Progenitor cell of endocrine pancreas (in vitro differentiated cells): ENCODE measurements at regions not wholly inside any gene's neighbourhood (a gene's known extent, or its start where the extent isn't known, plus 50 kb on each side); places are given as distances from the start of the nearest gene placed in this dataset.
"Not testable (repeated sequence)": the region's sequence is repeated elsewhere in the genome, so short reads cannot be mapped to it uniquely, and the experiment has no call there.

Experiments
- DNase-seq: peaks from one replicate; pipeline ENCODE4 v3.0.0; 2021; ENCODE audit warnings: low spot score; ENCODE audit not compliant: unreplicated experiment
- H3K27ac Mint-ChIP-seq: 2 replicates; pipeline ENCODE4 v1.8.0; 2021; ENCODE audit warnings: mild to moderate bottlenecking, moderate library complexity, mixed read lengths
- H3K27me3 Mint-ChIP-seq: 2 replicates; pipeline ENCODE4 v1.8.0; 2021; ENCODE audit warnings: mixed read lengths
- H3K36me3 Mint-ChIP-seq: 2 replicates; pipeline ENCODE4 v1.8.0; 2022; ENCODE audit warnings: mixed read lengths; ENCODE audit not compliant: insufficient read depth
- H3K4me1 Mint-ChIP-seq: 2 replicates; pipeline ENCODE4 v1.8.0; 2021; ENCODE audit warnings: low read depth, mixed read lengths
- H3K4me3 Mint-ChIP-seq: 2 replicates; pipeline ENCODE4 v1.8.0; 2021; ENCODE audit warnings: low read depth, mild to moderate bottlenecking, moderate library complexity, mixed read lengths
- H3K9me3 Mint-ChIP-seq: 2 replicates; pipeline ENCODE4 v1.8.0; 2021; ENCODE audit warnings: low read depth, mixed read lengths
- CTCF ChIP-seq: fragments of 200-600 bp; sonication (generic); IDR thresholded peaks from one replicate; pipeline ENCODE4 v1.5.0; 2021; ENCODE audit warnings: antibody characterized with exemption, mild to moderate bottlenecking; ENCODE audit not compliant: unreplicated experiment

DNA sequence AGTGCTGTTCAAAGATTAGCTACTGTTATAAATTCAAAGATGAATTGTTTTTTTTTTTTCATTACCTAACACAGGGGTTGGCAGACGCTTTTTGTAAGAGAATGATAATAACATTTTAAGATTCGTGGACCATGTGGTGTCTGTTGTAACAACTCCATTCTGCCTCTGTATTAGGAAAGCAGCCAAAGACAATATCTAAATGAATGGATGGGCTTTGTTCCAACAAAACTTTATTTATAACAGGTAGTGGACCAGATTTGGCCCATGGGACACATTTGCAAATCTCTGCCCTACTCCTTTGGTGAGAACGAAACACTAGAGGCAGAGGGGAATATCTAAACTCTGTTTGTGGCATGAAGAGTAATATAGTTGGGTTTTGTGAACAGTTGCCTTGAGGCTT lies 83.6 kb upstream of the BLID start:
- H3K4me1 Mint-ChIP-seq, result peaks cover 6% of the 10 kb centered on the region
- H3K36me3 Mint-ChIP-seq, result no peaks in the 10 kb centered on the region
- no peaks in the 10 kb centered on the region for H3K9me3 Mint-ChIP-seq
- H3K27ac Mint-ChIP-seq, result no peak overlapping the region
- H3K27me3 Mint-ChIP-seq, result peaks cover 19% of the 10 kb centered on the region
- no peak overlapping the region for H3K4me3 Mint-ChIP-seq
- no peak for DNase-seq
- no peak for TF ChIP-seq CTCF

DNA sequence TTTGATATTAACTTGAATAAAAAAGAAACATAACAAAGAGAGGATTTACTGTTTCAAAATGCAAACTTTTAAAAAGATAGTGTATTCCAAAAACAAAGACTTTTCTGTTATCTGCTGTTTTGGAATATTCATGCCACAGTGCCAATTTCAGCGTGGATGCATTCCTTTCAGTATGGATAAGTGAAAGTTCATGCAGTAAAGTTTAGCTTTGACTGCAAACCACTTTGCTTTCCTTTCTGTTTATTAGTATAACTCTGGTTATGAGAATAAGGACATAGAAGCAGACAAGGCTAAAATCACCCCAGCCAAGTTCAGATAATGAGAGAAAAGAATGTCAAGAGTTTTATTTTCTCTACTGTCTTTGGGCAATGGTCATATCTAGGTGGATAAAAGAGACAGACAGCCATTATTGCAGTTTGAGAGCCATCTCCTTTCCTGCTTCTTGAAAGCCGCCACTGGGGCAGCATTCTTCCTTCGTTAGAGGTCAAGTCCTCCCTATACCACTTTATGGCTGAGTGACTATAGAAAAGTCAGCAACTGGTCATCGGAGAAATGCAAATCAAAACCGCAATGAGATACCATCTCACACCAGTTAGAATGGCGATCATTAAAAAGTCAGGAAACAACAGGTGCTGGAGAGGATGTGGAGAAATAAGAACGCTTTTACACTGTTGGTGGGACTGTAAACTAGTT lies 82.4 kb upstream of the BLID start:
- no peak for DNase-seq
- Mint-ChIP-seq H3K4me1 (peaks cover 6% of the 10 kb centered on the region), H3K27ac (no peak overlapping the region), H3K4me3 (no peak overlapping the region), H3K27me3 (peaks cover 10% of the 10 kb centered on the region), H3K36me3 (no peaks in the 10 kb centered on the region), H3K9me3 (no peaks in the 10 kb centered on the region)
- no peak for TF ChIP-seq CTCF

GRCh38 chr11:122197066-122197987 lies 81.3 kb upstream of the BLID start:
- Mint-ChIP-seq H3K27ac (no peak overlapping the region), H3K4me1 (peaks cover under 1% of the 10 kb centered on the region), H3K36me3 (no peaks in the 10 kb centered on the region), H3K9me3 (no peaks in the 10 kb centered on the region), H3K4me3 (no peak overlapping the region), H3K27me3 (peaks cover under 1% of the 10 kb centered on the region)
- no peak for TF ChIP-seq CTCF
- no peak for DNase-seq

DNA sequence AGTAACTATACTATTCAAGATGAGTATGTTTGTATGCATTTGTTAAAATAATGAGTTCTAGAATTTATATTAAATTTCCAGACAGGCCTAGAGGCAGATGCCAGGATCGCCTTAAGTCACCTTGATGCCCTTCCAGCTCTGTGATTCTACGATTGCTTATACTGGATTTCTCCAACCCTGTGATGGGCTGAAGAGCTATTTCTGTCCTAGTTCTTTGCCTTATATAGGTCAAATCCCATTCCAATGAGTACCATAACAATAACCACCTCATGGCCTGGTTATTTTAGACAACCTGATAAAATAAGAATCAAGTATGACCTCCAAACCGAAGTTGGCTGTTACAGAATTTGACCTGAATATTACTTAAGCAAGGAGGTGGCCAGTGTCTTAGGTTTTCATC lies 79.8 kb upstream of the BLID start:
- H3K27ac Mint-ChIP-seq, result no peak overlapping the region
- H3K27me3 Mint-ChIP-seq, result no peaks in the 10 kb centered on the region
- H3K36me3 Mint-ChIP-seq, result no peaks in the 10 kb centered on the region
- no peak for TF ChIP-seq CTCF
- no peak overlapping the region for H3K4me3 Mint-ChIP-seq
- no peak for DNase-seq
- H3K9me3 Mint-ChIP-seq, result no peaks in the 10 kb centered on the region
- no peaks in the 10 kb centered on the region for H3K4me1 Mint-ChIP-seq

DNA sequence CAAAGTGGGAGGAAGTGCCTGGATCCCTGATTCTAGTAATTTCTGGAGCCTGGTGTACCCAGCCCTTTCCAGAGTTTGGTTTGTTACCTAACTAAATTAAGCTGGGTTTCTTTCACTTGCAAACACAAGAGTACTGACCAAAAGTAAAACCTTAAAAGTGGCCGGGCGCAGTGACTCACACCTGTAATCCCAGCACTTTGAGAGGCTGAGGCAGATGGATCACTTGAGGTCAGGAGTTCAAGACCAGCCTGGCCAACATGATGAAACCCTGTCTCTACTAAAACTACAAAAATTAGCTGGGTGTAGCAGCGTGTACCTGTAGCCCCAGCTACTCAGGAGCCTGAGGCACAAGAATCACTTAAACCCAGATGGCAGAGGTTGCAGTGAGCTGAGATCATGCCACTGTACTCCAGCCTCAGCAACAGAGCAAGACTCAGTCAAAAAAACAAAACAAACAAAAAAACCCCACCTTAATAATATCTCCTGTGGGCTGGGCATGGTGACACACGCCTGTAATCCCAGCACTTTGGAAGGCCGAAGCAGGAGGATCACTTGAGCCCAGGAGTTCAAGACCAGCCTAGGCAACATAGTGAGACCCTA lies 78.0 kb upstream of the BLID start:
- DNase-seq, H3K4me3 Mint-ChIP-seq, H3K36me3 Mint-ChIP-seq, H3K4me1 Mint-ChIP-seq, H3K27me3 Mint-ChIP-seq, H3K27ac Mint-ChIP-seq, H3K9me3 Mint-ChIP-seq: not testable (repeated sequence)
